MM.1S (cell line): ENCODE measurements at regions not wholly inside any gene's neighbourhood (a gene's known extent, or its start where the extent isn't known, plus 50 kb on each side); places are given as distances from the start of the nearest gene placed in this dataset.

Experiments used
- DNase-seq: peaks from one replicate; pipeline ENCODE4 v3.0.0-alpha.2; 2015
- H2AFZ ChIP-seq: fragments of 300-600 bp; sonication (generic); 2 replicates; pipeline ENCODE4 v1.6.0; 2016; ENCODE audit warnings: antibody characterized with exemption, low read length
- H3F3A ChIP-seq: fragments of 300-600 bp; sonication (generic); 2 replicates; pipeline ENCODE4 v1.6.1; 2016; ENCODE audit warnings: mild to moderate bottlenecking, antibody characterized with exemption, low read length, moderate library complexity, mixed read lengths; ENCODE audit not compliant: insufficient read depth
- H3K27ac ChIP-seq: fragments of 300-600 bp; sonication (generic); 2 replicates; pipeline ENCODE4 v1.5.1; 2016; ENCODE audit warnings: mild to moderate bottlenecking, low read length
- H3K27me3 ChIP-seq: fragments of 300-600 bp; sonication (generic); replicated peaks from 2 replicates; pipeline ENCODE4 v1.6.0; 2016; ENCODE audit warnings: low read length; ENCODE audit not compliant: insufficient read depth
- H3K36me3 ChIP-seq: fragments of 300-600 bp; sonication (generic); replicated peaks from 2 replicates; pipeline ENCODE4 v1.6.1; 2016; ENCODE audit warnings: mild to moderate bottlenecking, low read length, mixed read lengths; ENCODE audit not compliant: insufficient read depth
- H3K4me1 ChIP-seq: fragments of 300-600 bp; sonication (generic); 2 replicates; pipeline ENCODE4 v1.6.1; 2016; ENCODE audit warnings: low read length, mixed read lengths
- H3K4me2 ChIP-seq: fragments of 300-600 bp; sonication (generic); 2 replicates; pipeline ENCODE4 v1.6.0; 2016; ENCODE audit warnings: low read depth, low read length
- H3K4me3 ChIP-seq: fragments of 300-600 bp; sonication (generic); 2 replicates; pipeline ENCODE4 v1.5.1; 2016; ENCODE audit warnings: low read length, mixed read lengths
- H3K79me2 ChIP-seq: fragments of 300-600 bp; sonication (generic); 2 replicates; pipeline ENCODE4 v1.6.1; 2016; ENCODE audit warnings: mixed run types, low read length, mixed read lengths
- H3K9ac ChIP-seq: fragments of 300-600 bp; sonication (generic); 2 replicates; pipeline ENCODE4 v1.6.1; 2016; ENCODE audit warnings: low read length, mixed read lengths
- H3K9me2 ChIP-seq: fragments of 300-600 bp; sonication (generic); replicated peaks from 2 replicates; pipeline ENCODE4 v1.6.1; 2016; ENCODE audit warnings: mild to moderate bottlenecking, low read length, mixed read lengths; ENCODE audit not compliant: insufficient read depth
- H3K9me3 ChIP-seq: fragments of 300-600 bp; sonication (generic); replicated peaks from 2 replicates; pipeline ENCODE4 v1.6.1; 2016; ENCODE audit warnings: mild to moderate bottlenecking, low read length, mixed read lengths; ENCODE audit not compliant: insufficient read depth
- H4K20me1 ChIP-seq: fragments of 300-600 bp; sonication (generic); 2 replicates; pipeline ENCODE4 v1.6.1; 2016; ENCODE audit warnings: mild to moderate bottlenecking, low read length, moderate library complexity, mixed read lengths; ENCODE audit not compliant: insufficient read depth
- CTCF ChIP-seq: fragments of 300-600 bp; sonication (generic); IDR thresholded peaks from 2 replicates; pipeline ENCODE4 v1.5.1; 2016; ENCODE audit warnings: antibody characterized with exemption, low read length, mixed read lengths
- EZH2 ChIP-seq: fragments of 300-600 bp; sonication (generic); optimal IDR thresholded peaks from 2 replicates; pipeline ENCODE3; 2017; ENCODE audit warnings: low read depth, mild to moderate bottlenecking, antibody characterized with exemption, low read length, mixed read lengths
- EZH2phosphoT487 ChIP-seq: fragments of 300-600 bp; sonication (generic); IDR thresholded peaks from 2 replicates; pipeline ENCODE4 v1.6.1; 2018; ENCODE audit warnings: antibody characterized with exemption, low read length

GRCh38 chr3:63022114-63022513 is 146.9 kb upstream of the CADPS start:
- H3K27me3 ChIP-seq: no peaks in the 10 kb centered on the region

DNA sequence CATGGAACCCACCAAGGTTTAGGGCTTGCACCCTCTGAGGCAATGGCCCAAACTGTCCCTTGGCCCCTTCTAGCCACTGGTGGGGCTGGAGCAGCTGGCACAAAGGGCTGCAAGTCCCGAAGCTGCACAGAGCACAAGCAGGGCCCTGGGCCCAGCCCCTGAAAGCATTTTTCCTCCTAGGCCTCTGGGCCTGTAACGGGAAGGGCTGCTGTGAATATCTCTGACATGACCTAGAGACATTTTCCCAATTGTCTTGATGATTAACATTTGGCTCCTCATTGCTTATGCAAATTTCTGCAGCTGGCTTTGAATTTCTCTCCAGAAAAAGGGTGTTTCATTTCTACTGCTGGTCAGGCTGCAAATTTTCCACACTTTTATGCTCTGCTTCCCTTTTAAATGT is 151.5 kb upstream of the CADPS start:
- H4K20me1 ChIP-seq: no peaks in the 10 kb centered on the region
- H2AFZ ChIP-seq: no peak overlapping the region
- no peak overlapping the region for H3K4me3 ChIP-seq
- no peaks in the 10 kb centered on the region for H3K4me1 ChIP-seq
- no peak overlapping the region for H3K4me2 ChIP-seq
- no peaks in the 10 kb centered on the region for H3K27me3 ChIP-seq
- H3K79me2 ChIP-seq: no peaks in the 10 kb centered on the region
- H3K9me2 ChIP-seq: no peaks in the 10 kb centered on the region
- no peak for DNase-seq
- no peaks in the 10 kb centered on the region for H3K36me3 ChIP-seq
- H3K9me3 ChIP-seq: no peaks in the 10 kb centered on the region
- no peak overlapping the region for H3K9ac ChIP-seq
- H3K27ac ChIP-seq: no peak overlapping the region
- TF ChIP-seq CTCF: no peak
- no peaks in the 10 kb centered on the region for H3F3A ChIP-seq

More at GRCh38 chr3:63022114-63022513, 146.9 kb upstream of the CADPS start:
- Histone ChIP-seq H3K4me3 (no peak overlapping the region), H3K36me3 (no peaks in the 10 kb centered on the region), H3K9me2 (no peaks in the 10 kb centered on the region), H3K4me1 (no peaks in the 10 kb centered on the region), H3K4me2 (no peak overlapping the region), H3K9ac (no peak overlapping the region), H3K27ac (no peak overlapping the region), H3K9me3 (no peaks in the 10 kb centered on the region), H2AFZ (no peak overlapping the region), H3F3A (no peaks in the 10 kb centered on the region), H3K79me2 (no peaks in the 10 kb centered on the region), H4K20me1 (no peaks in the 10 kb centered on the region)
- TF ChIP-seq EZH2phosphoT487 (no peak), CTCF (no peak), EZH2 (no peak)
- DNase-seq: no peak

GRCh38 chr3:63029326-63029725 is 154.1 kb upstream of the CADPS start:
- H4K20me1 ChIP-seq: no peaks in the 10 kb centered on the region

More at GRCh38 chr3:63029326-63029725, 154.1 kb upstream of the CADPS start:
- Histone ChIP-seq H3K4me3 (no peak overlapping the region), H2AFZ (no peak overlapping the region), H3F3A (no peaks in the 10 kb centered on the region), H3K36me3 (no peaks in the 10 kb centered on the region), H3K4me2 (no peak overlapping the region), H3K9me3 (no peaks in the 10 kb centered on the region), H3K9ac (no peak overlapping the region), H3K9me2 (no peaks in the 10 kb centered on the region), H3K27ac (no peak overlapping the region), H3K4me1 (no peaks in the 10 kb centered on the region), H3K79me2 (no peaks in the 10 kb centered on the region), H3K27me3 (no peaks in the 10 kb centered on the region)
- no peak for TF ChIP-seq EZH2
- TF ChIP-seq CTCF: no peak
- no peak for TF ChIP-seq EZH2phosphoT487
- no peak for DNase-seq
